ENCODE measurements at regions not wholly inside any gene's neighbourhood (a gene's known extent, or its start where the extent isn't known, plus 50 kb on each side); places are given as distances from the start of the nearest gene placed in this dataset.

- no peak for TF ChIP-seq EP300 (IDR thresholded peaks at IDR 0.05)
- TF ChIP-seq, protein P1, sequence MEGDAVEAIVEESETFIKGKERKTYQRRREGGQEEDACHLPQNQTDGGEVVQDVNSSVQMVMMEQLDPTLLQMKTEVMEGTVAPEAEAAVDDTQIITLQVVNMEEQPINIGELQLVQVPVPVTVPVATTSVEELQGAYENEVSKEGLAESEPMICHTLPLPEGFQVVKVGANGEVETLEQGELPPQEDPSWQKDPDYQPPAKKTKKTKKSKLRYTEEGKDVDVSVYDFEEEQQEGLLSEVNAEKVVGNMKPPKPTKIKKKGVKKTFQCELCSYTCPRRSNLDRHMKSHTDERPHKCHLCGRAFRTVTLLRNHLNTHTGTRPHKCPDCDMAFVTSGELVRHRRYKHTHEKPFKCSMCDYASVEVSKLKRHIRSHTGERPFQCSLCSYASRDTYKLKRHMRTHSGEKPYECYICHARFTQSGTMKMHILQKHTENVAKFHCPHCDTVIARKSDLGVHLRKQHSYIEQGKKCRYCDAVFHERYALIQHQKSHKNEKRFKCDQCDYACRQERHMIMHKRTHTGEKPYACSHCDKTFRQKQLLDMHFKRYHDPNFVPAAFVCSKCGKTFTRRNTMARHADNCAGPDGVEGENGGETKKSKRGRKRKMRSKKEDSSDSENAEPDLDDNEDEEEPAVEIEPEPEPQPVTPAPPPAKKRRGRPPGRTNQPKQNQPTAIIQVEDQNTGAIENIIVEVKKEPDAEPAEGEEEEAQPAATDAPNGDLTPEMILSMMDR (IDR thresholded peaks at IDR 0.05), result peak in 3 of 4 experiments; percentile 27 to 74 (median 60)
- TF ChIP-seq POLR2AphosphoS5 (IDR thresholded peaks at IDR 0.05), result no peak
- no peak for TF ChIP-seq POLR2A (IDR thresholded peaks at IDR 0.05)
- 14 to 15% methylated on average over 6 to 7 of the region's 8 CpGs for WGBS, 2 donors (ENCODE audit: low coverage in 1 of 2)
- Histone ChIP-seq H3K4me1 (no peaks in the 10 kb centered on the region), H3K27me3 (peaks cover 76% of the 10 kb centered on the region), H3K36me3 (no peaks in the 10 kb centered on the region), H3K4me3 (no peak overlapping the region), H3K9me3 (no peaks in the 10 kb centered on the region), H3K27ac (no peak overlapping the region)
- no peak for ATAC-seq
Observed at GRCh38 chr19:29263305-29264135, 50.6 kb upstream of the UQCRFS1 start.

DNA sequence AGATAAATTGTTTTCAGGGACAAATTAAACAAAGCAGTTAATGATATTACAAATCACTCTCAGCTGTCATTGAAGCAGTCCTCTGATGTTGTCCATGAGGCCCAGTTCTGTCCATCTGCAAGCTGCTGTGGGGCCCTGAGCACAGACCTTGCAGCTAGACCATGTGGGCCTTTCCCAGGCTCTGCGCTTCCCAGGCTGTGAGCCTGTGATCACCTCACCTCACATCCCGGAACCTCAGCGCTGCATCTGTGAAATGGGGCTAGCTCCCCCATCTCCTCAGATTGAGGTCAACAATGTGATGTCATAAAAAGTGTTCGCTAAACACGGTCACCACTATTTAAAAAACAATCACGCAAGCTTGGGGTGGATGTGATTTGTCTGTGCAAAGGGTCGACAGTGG is 51.9 kb upstream of the UQCRFS1 start:
- Histone ChIP-seq H3K4me3 (no peak overlapping the region), H3K27me3 (peaks cover 90% of the 10 kb centered on the region), H3K27ac (no peak overlapping the region), H3K9me3 (no peaks in the 10 kb centered on the region), H3K36me3 (no peaks in the 10 kb centered on the region), H3K4me1 (no peaks in the 10 kb centered on the region)
- WGBS, 2 donors (ENCODE audit: low coverage in 1 of 2), result 78 to 88% methylated on average over 4 of the region's 7 CpGs
- no peak for ATAC-seq
- TF ChIP-seq EP300 (IDR thresholded peaks at IDR 0.05), result no peak
- no peak for TF ChIP-seq POLR2AphosphoS5 (IDR thresholded peaks at IDR 0.05)
- TF ChIP-seq, protein P1 (IDR thresholded peaks at IDR 0.05), result no peak
- no peak for TF ChIP-seq POLR2A (IDR thresholded peaks at IDR 0.05)

GRCh38 chr19:29265436-29265835 is 52.5 kb upstream of the UQCRFS1 start:
- Histone ChIP-seq H3K36me3 (no peaks in the 10 kb centered on the region), H3K4me3 (no peak overlapping the region), H3K27ac (no peak overlapping the region), H3K9me3 (no peaks in the 10 kb centered on the region), H3K4me1 (no peaks in the 10 kb centered on the region), H3K27me3 (peaks cover 90% of the 10 kb centered on the region)
- TF ChIP-seq POLR2AphosphoS5 (IDR thresholded peaks at IDR 0.05) (no peak), POLR2A (IDR thresholded peaks at IDR 0.05) (no peak), EP300 (IDR thresholded peaks at IDR 0.05) (no peak)
- TF ChIP-seq, protein P1 (IDR thresholded peaks at IDR 0.05), result no peak
- ATAC-seq, result no peak
- WGBS, 2 donors (ENCODE audit: low coverage in 1 of 2), result 86 to 87% methylated on average over 2 to 3 of the region's 6 CpGs

- TF ChIP-seq EP300 (IDR thresholded peaks at IDR 0.05) (no peak), POLR2AphosphoS5 (IDR thresholded peaks at IDR 0.05) (no peak), POLR2A (IDR thresholded peaks at IDR 0.05) (no peak)
- TF ChIP-seq, protein P1 (IDR thresholded peaks at IDR 0.05), result no peak
- Histone ChIP-seq H3K27me3 (peaks cover 90% of the 10 kb centered on the region), H3K27ac (no peak overlapping the region), H3K4me1 (no peaks in the 10 kb centered on the region), H3K4me3 (no peak overlapping the region), H3K9me3 (no peaks in the 10 kb centered on the region), H3K36me3 (no peaks in the 10 kb centered on the region)
- ATAC-seq, result no peak
- 0% methylated on average over 1 of the region's 4 CpGs; no CpG with 5 or more reads in 1 of the 2 donors for WGBS, 2 donors (ENCODE audit: low coverage in 1 of 2)
Observed at GRCh38 chr19:29266001-29266400, 53.0 kb upstream of the UQCRFS1 start.

DNA sequence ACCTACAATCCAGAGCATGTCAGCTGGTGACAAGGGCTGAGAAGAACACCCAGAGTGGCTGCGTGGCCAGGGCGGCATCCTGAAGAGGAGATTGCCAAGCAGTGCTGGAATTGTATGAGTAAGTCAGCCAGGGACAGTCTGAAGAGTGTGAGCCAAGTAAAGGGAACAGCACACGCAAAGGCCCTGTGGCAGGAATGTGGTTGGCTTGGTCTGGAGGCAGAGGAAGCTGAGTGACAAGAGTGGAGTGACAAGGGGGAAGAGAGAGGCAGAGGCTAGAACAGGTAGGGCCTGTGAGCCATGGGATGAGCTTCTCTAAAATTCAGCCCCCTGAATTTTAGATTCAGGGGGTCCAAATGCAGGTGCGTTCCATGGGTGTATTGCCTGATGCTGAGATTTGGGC is 53.7 kb upstream of the UQCRFS1 start:
- WGBS, 2 donors (ENCODE audit: low coverage in 1 of 2), result 81 to 83% methylated on average over 1 to 4 of the region's 4 CpGs
- peaks cover 91% of the 10 kb centered on the region for H3K27me3 ChIP-seq
- no peak for ATAC-seq
- no peak for TF ChIP-seq POLR2A (IDR thresholded peaks at IDR 0.05)
- TF ChIP-seq POLR2AphosphoS5 (IDR thresholded peaks at IDR 0.05), result no peak
- TF ChIP-seq, protein P1 (IDR thresholded peaks at IDR 0.05), result no peak
- no peak for TF ChIP-seq EP300 (IDR thresholded peaks at IDR 0.05)
- H3K9me3 ChIP-seq, result no peaks in the 10 kb centered on the region
- no peaks in the 10 kb centered on the region for H3K36me3 ChIP-seq
- H3K27ac ChIP-seq, result no peak overlapping the region
- no peak overlapping the region for H3K4me3 ChIP-seq
- H3K4me1 ChIP-seq, result no peaks in the 10 kb centered on the region
